ENCODE measurements at regions not wholly inside any gene's neighbourhood (a gene's known extent, or its start where the extent isn't known, plus 50 kb on each side); places are given as distances from the start of the nearest gene placed in this dataset.

DNA sequence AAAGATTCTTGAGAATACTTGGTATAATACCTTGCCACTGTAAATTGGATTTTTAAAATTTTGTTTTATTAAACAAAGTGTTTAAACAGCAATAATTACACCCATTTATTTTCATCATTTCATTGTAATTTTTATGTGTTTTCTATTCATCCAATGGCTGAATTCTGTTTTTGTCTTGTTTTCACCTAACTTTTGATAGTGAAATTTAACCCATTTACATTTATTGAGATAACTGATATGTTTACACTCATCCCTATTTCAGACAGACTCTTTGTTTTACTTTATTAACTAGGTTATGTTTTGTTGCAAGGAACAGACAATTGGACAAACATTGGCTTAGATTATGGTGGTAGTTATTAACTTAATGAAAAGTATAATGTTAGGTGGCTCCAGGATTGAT, 113.1 kb upstream of the REG3A start:
- Histone ChIP-seq H3K27ac (ENCODE audit: low read depth, low read length) (no peak overlapping the region), H3K4me3 (ENCODE audit: low read depth, low read length) (no peak overlapping the region), H3K27me3 (ENCODE audit: control insufficient read depth, insufficient read depth, low read length) (no peaks in the 10 kb centered on the region), H3K9me3 (ENCODE audit: control insufficient read depth, insufficient read depth, low read length) (peaks cover 16% of the 10 kb centered on the region; the same call in 1 of the 2 replicates)
- DNase-seq (ENCODE audit: low read depth, low spot score), result no peak
- TF ChIP-seq, protein P1, sequence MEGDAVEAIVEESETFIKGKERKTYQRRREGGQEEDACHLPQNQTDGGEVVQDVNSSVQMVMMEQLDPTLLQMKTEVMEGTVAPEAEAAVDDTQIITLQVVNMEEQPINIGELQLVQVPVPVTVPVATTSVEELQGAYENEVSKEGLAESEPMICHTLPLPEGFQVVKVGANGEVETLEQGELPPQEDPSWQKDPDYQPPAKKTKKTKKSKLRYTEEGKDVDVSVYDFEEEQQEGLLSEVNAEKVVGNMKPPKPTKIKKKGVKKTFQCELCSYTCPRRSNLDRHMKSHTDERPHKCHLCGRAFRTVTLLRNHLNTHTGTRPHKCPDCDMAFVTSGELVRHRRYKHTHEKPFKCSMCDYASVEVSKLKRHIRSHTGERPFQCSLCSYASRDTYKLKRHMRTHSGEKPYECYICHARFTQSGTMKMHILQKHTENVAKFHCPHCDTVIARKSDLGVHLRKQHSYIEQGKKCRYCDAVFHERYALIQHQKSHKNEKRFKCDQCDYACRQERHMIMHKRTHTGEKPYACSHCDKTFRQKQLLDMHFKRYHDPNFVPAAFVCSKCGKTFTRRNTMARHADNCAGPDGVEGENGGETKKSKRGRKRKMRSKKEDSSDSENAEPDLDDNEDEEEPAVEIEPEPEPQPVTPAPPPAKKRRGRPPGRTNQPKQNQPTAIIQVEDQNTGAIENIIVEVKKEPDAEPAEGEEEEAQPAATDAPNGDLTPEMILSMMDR (IDR thresholded peaks at IDR 0.05; ENCODE audit: low read depth, low read length), result no peak
- ChIA-PET CTCF (no interaction called here), POLR2A (no interaction called here)

DNA sequence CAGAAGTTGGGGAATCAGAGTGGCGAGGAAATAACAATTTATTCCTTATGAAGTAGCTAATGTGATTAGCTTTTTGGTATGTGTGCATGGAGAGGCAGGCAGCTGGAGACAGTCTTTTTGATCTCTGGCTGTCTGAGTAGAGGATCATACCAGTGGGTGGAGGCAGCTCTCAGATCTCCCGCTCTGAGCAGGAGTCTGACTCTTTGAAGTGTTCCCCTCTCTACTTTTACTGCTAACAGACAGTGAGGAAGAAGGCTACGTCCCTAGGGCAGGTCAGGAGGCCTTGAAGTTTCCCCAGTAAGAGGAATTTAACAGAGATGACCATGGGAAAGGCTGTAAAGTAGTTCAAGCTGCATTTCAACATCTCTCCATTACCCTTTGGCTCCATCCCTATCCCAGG, 111.9 kb upstream of the REG3A start:
- ChIA-PET CTCF (no interaction called here), POLR2A (no interaction called here)
- Histone ChIP-seq H3K9me3 (ENCODE audit: control insufficient read depth, insufficient read depth, low read length) (peaks cover 22% of the 10 kb centered on the region; the same call in 1 of the 2 replicates), H3K27me3 (ENCODE audit: control insufficient read depth, insufficient read depth, low read length) (no peaks in the 10 kb centered on the region), H3K27ac (ENCODE audit: low read depth, low read length) (no peak overlapping the region), H3K4me3 (ENCODE audit: low read depth, low read length) (no peak overlapping the region)
- TF ChIP-seq, protein P1 (IDR thresholded peaks at IDR 0.05; ENCODE audit: low read depth, low read length), result no peak
- DNase-seq (ENCODE audit: low read depth, low spot score), result no peak

DNA sequence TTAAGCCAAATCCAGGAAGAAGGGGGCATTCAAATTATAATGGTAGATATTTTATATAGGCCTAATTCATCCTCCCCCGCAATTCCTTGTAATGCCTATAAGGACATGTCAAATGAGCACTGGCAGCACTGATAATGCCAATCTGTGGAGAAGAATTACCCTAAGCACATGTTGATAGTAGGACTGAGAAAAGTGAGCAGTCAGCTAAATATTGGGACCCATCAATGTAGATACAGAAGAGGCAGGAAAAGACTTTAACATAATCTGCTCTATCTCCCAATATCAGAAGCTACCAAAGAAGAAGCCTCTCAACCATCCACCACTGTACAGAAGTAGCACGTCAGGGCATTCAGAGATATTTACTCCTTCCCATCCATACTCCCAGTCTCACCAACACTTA, 101.3 kb upstream of the REG3A start:
- H3K27ac ChIP-seq (ENCODE audit: low read depth, low read length), result no peak overlapping the region
- TF ChIP-seq, protein P1 (IDR thresholded peaks at IDR 0.05; ENCODE audit: low read depth, low read length), result no peak
- H3K27me3 ChIP-seq (ENCODE audit: control insufficient read depth, insufficient read depth, low read length), result no peaks in the 10 kb centered on the region
- CTCF ChIA-PET, result no interaction called here
- H3K4me3 ChIP-seq (ENCODE audit: low read depth, low read length), result no peak overlapping the region
- no peak for DNase-seq (ENCODE audit: low read depth, low spot score)
- POLR2A ChIA-PET, result no interaction called here
- H3K9me3 ChIP-seq (ENCODE audit: control insufficient read depth, insufficient read depth, low read length), result peaks cover 10% of the 10 kb centered on the region; the same call in 1 of the 2 replicates

DNA sequence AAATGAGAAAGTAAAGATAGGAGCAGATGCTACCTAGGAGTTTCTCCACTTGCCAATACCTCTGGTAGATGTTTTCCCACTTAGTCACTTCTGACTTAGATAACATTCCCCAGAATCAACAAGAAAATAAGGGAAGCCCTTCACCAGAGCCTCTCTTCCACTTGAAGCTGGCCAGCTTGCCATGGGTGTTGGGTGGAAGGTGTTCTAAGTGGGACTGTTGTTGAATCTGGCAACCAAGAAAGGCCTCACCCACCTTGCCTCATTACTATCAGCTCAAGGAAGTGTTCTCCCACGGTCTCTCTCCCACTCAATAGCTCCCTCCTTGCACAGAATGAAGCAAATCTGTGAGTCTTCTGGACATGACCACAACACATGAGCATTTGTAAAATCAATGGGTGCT, 100.4 kb upstream of the REG3A start:
- no peak for DNase-seq (ENCODE audit: low read depth, low spot score)
- POLR2A ChIA-PET, result no interaction called here
- TF ChIP-seq, protein P1 (IDR thresholded peaks at IDR 0.05; ENCODE audit: low read depth, low read length), result no peak
- CTCF ChIA-PET, result no interaction called here
- Histone ChIP-seq H3K27ac (ENCODE audit: low read depth, low read length) (no peak overlapping the region), H3K4me3 (ENCODE audit: low read depth, low read length) (no peak overlapping the region), H3K9me3 (ENCODE audit: control insufficient read depth, insufficient read depth, low read length) (peaks cover 8% of the 10 kb centered on the region; the same call in 1 of the 2 replicates), H3K27me3 (ENCODE audit: control insufficient read depth, insufficient read depth, low read length) (no peaks in the 10 kb centered on the region)

DNA sequence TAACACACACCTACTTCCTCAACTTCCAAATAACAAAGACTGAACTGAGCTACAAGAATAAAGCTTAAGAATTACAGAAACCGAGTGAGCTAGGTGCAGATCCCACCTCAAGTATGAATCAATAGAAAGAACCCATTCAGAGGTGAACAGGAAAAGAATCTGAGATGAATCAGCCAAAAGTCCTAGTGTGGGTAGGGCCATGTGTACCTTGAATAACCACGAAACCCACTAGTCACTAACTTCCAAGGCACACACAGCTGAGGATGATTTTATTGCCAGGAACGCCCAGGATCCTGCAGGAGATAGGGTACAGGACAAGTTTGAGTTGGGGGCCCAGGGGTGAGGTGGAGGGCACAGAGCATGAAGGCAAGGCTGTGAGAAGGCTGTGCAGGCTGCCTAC, 99.7 kb upstream of the REG3A start:
- no peak overlapping the region for H3K27ac ChIP-seq (ENCODE audit: low read depth, low read length)
- TF ChIP-seq, protein P1 (IDR thresholded peaks at IDR 0.05; ENCODE audit: low read depth, low read length), result no peak
- POLR2A ChIA-PET, result no interaction called here
- DNase-seq (ENCODE audit: low read depth, low spot score), result no peak
- H3K9me3 ChIP-seq (ENCODE audit: control insufficient read depth, insufficient read depth, low read length), result peaks cover 8% of the 10 kb centered on the region; the same call in 1 of the 2 replicates
- CTCF ChIA-PET, result no interaction called here
- H3K4me3 ChIP-seq (ENCODE audit: low read depth, low read length), result no peak overlapping the region
- no peaks in the 10 kb centered on the region for H3K27me3 ChIP-seq (ENCODE audit: control insufficient read depth, insufficient read depth, low read length)

Data from AG04450 (cell line).